GM19324 (cell line): ENCODE measurements at regions not wholly inside any gene's neighbourhood (a gene's known extent, or its start where the extent isn't known, plus 50 kb on each side); places are given as distances from the start of the nearest gene placed in this dataset.
"Not testable (repeated sequence)": the region's sequence is repeated elsewhere in the genome, so short reads cannot be mapped to it uniquely, and the experiment has no call there.

Experiments used
- ATAC-seq: cut with Tn5 transposase; IDR thresholded peaks from one replicate; pipeline ENCODE4 v1.9.1; 2021; ENCODE audit warnings: mild to moderate bottlenecking, moderate library complexity; ENCODE audit not compliant: unreplicated experiment, low FRiP score

- ATAC-seq = no peak
Measured at GRCh38 chr5:42235241-42235640, 188.0 kb upstream of the GHR start.

- no peak for ATAC-seq
Measured at GRCh38 chr5:42235837-42236236, 187.4 kb upstream of the GHR start.

- ATAC-seq = no peak
Measured at GRCh38 chr5:42241636-42242035, 181.6 kb upstream of the GHR start.

GRCh38 chr5:42242210-42242609, 181.0 kb upstream of the GHR start:
- ATAC-seq = no peak

GRCh38 chr5:42242881-42243485, 180.3 kb upstream of the GHR start:
- ATAC-seq = no peak

GRCh38 chr5:42252306-42252705, 170.9 kb upstream of the GHR start:
- no peak for ATAC-seq

- not testable (repeated sequence) for ATAC-seq
Measured at GRCh38 chr5:42259914-42260313, 163.3 kb upstream of the GHR start.

GRCh38 chr5:42267091-42267490, 156.1 kb upstream of the GHR start:
- no peak for ATAC-seq

GRCh38 chr5:42268170-42268569, 155.1 kb upstream of the GHR start:
- not testable (repeated sequence) for ATAC-seq

- no peak for ATAC-seq
Measured at GRCh38 chr5:42268630-42269029, 154.6 kb upstream of the GHR start.

- ATAC-seq = no peak
Measured at GRCh38 chr5:42270771-42271170, 152.5 kb upstream of the GHR start.

- no peak for ATAC-seq
Measured at GRCh38 chr5:42274913-42275312, 148.3 kb upstream of the GHR start.

- no peak for ATAC-seq
Measured at GRCh38 chr5:42277293-42277692, 145.9 kb upstream of the GHR start.

- no peak for ATAC-seq
Measured at GRCh38 chr5:42284584-42284983, 138.7 kb upstream of the GHR start.

GRCh38 chr5:42285230-42285629, 138.0 kb upstream of the GHR start:
- no peak for ATAC-seq

- ATAC-seq = no peak
Measured at GRCh38 chr5:42300496-42300895, 122.7 kb upstream of the GHR start.

- ATAC-seq = no peak
Measured at GRCh38 chr5:42301349-42301748, 121.9 kb upstream of the GHR start.

GRCh38 chr5:42302186-42302585, 121.1 kb upstream of the GHR start:
- no peak for ATAC-seq

GRCh38 chr5:42306287-42306686, 117.0 kb upstream of the GHR start:
- ATAC-seq = no peak

- ATAC-seq = no peak
Measured at GRCh38 chr5:42309865-42310264, 113.4 kb upstream of the GHR start.

GRCh38 chr5:42315214-42315613, 108.0 kb upstream of the GHR start:
- ATAC-seq = no peak

GRCh38 chr5:42317575-42317974, 105.7 kb upstream of the GHR start:
- ATAC-seq = no peak

GRCh38 chr5:42319546-42319945, 103.7 kb upstream of the GHR start:
- not testable (repeated sequence) for ATAC-seq
